Activated T-cell treated with anti-CD3 and anti-CD28 coated beads, Interleukin-2, amount 50 U/mL, for 48 hours (primary cell): ENCODE measurements at regions not wholly inside any gene's neighbourhood (a gene's known extent, or its start where the extent isn't known, plus 50 kb on each side); places are given as distances from the start of the nearest gene placed in this dataset.
"Not testable (repeated sequence)": the region's sequence is repeated elsewhere in the genome, so short reads cannot be mapped to it uniquely, and the experiment has no call there.

ENCODE experiments used
- DNase-seq, 2 experiments: peaks; one replicate each; pipeline ENCODE4 v3.0.0-alpha.2; 2020

- not testable (repeated sequence) for DNase-seq
Measured at GRCh38 chr4:74505355-74505978, 60.5 kb downstream of the AREG start.

- DNase-seq: not testable (repeated sequence)
Measured at GRCh38 chr4:74509363-74509762, 64.4 kb downstream of the AREG start.

GRCh38 chr4:74516303-74516702, 71.4 kb downstream of the AREG start:
- no peak for DNase-seq

- DNase-seq: no peak
Measured at GRCh38 chr4:74517996-74518395, 73.1 kb downstream of the AREG start.

GRCh38 chr4:74522251-74522991, 77.5 kb downstream of the AREG start:
- DNase-seq: no peak

GRCh38 chr4:74523096-74523495, 78.2 kb downstream of the AREG start:
- no peak for DNase-seq

GRCh38 chr4:74524985-74525384, 80.0 kb downstream of the AREG start:
- no peak for DNase-seq

- no peak for DNase-seq
Measured at GRCh38 chr4:74527049-74527448, 82.1 kb downstream of the AREG start.

- no peak for DNase-seq
Measured at GRCh38 chr4:74528178-74528577, 83.2 kb downstream of the AREG start.

GRCh38 chr4:74529284-74530041, 84.5 kb downstream of the AREG start:
- no peak for DNase-seq

GRCh38 chr4:74531963-74532794, 87.2 kb downstream of the AREG start:
- DNase-seq: no peak

- no peak for DNase-seq
Measured at GRCh38 chr4:74534121-74534520, 89.2 kb downstream of the AREG start.

- no peak for DNase-seq
Measured at GRCh38 chr4:74534936-74535335, 90.0 kb downstream of the AREG start.

GRCh38 chr4:74535512-74535911, 90.6 kb downstream of the AREG start:
- no peak for DNase-seq

GRCh38 chr4:74536557-74536956, 91.6 kb downstream of the AREG start:
- no peak for DNase-seq

- DNase-seq: no peak
Measured at GRCh38 chr4:74537459-74537858, 92.5 kb downstream of the AREG start.

- DNase-seq: no peak
Measured at GRCh38 chr4:74539044-74539790, 94.3 kb downstream of the AREG start.

- no peak for DNase-seq
Measured at GRCh38 chr4:74540193-74540592, 95.3 kb downstream of the AREG start.

GRCh38 chr4:74541667-74542066, 96.7 kb downstream of the AREG start:
- no peak for DNase-seq

GRCh38 chr4:74543231-74543781, 98.4 kb downstream of the AREG start:
- no peak for DNase-seq

- DNase-seq: no peak
Measured at GRCh38 chr4:74543983-74544382, 99.0 kb downstream of the AREG start.
